ENCODE measurements at regions not wholly inside any gene's neighbourhood (a gene's known extent, or its start where the extent isn't known, plus 50 kb on each side); places are given as distances from the start of the nearest gene placed in this dataset.

DNA sequence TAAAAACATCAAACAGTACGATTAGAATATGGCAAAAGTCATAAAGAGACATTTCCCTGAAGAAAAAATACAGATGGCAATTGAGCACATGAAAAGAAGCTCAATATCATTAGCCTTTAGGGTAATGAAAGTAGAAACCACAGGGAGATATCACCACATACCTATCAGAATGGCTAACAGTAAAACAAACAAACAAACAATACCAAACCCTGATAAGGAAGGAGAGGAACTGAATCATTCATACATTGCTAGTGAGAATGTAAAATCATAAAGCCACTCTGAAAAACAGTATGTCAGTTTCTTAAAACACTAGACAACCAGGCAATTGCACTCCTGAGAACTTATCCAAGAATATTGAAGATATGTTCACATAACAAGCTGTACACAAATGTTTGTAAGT is 1342.5 kb upstream of the SLC10A2 start:
- Histone ChIP-seq H3K27me3 (replicated peaks; ENCODE audit: control insufficient read depth, insufficient read depth, low read length) (no peaks in the 10 kb centered on the region), H3K36me3 (ENCODE audit: control insufficient read depth, insufficient read depth, low read length) (no peaks in the 10 kb centered on the region), H3K4me3 (replicated peaks; ENCODE audit: low read depth, low read length) (no peak overlapping the region)
- no peak for DNase-seq (ENCODE audit: extremely low read depth, insufficient read length)
- TF ChIP-seq, protein P1, sequence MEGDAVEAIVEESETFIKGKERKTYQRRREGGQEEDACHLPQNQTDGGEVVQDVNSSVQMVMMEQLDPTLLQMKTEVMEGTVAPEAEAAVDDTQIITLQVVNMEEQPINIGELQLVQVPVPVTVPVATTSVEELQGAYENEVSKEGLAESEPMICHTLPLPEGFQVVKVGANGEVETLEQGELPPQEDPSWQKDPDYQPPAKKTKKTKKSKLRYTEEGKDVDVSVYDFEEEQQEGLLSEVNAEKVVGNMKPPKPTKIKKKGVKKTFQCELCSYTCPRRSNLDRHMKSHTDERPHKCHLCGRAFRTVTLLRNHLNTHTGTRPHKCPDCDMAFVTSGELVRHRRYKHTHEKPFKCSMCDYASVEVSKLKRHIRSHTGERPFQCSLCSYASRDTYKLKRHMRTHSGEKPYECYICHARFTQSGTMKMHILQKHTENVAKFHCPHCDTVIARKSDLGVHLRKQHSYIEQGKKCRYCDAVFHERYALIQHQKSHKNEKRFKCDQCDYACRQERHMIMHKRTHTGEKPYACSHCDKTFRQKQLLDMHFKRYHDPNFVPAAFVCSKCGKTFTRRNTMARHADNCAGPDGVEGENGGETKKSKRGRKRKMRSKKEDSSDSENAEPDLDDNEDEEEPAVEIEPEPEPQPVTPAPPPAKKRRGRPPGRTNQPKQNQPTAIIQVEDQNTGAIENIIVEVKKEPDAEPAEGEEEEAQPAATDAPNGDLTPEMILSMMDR (IDR thresholded peaks at IDR 0.05; ENCODE audit: insufficient read depth, low read length, poor library complexity, severe bottlenecking), result no peak

DNA sequence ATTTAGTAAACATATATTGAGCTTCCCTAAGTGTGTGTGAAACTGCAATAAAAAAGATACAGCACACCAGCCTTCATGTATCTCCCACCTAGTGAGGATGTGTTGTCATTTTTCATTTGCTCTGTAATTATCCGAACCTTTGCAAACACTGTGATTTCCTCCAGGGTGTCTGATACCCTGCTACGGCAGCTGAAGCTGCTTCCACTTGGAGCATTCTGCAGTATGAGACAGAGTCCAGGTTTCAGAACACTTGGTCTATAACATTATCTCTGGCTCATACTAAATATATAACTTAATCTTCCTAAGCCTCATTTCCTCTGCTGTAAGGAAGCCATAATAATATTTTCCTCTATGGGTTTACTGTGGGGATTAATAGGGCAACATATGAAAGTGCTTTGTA is 1338.1 kb upstream of the SLC10A2 start:
- TF ChIP-seq, protein P1 (IDR thresholded peaks at IDR 0.05; ENCODE audit: insufficient read depth, low read length, poor library complexity, severe bottlenecking), result no peak
- no peak for DNase-seq (ENCODE audit: extremely low read depth, insufficient read length)
- no peaks in the 10 kb centered on the region for H3K27me3 ChIP-seq (replicated peaks; ENCODE audit: control insufficient read depth, insufficient read depth, low read length)
- H3K4me3 ChIP-seq (replicated peaks; ENCODE audit: low read depth, low read length), result no peak overlapping the region
- no peaks in the 10 kb centered on the region for H3K36me3 ChIP-seq (ENCODE audit: control insufficient read depth, insufficient read depth, low read length)

DNA sequence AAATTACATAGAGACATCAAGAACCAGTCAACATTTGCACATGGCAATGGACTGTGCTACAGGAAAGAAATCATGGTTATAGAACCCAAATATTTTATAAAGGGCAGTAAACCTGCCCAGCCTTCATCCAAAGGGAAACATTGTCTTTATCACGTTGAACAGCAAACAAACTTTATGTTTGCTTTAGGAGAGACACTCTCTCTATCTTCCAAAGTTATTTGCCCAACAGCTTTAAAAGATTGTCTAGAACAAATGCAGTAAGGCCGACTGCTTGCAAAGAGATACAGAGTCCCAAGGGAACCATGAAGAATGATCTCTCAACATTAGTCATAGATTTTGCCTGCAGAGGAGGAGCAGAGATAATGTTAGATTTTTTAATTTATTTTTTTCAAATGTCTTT is 1323.5 kb upstream of the SLC10A2 start:
- TF ChIP-seq, protein P1 (IDR thresholded peaks at IDR 0.05; ENCODE audit: insufficient read depth, low read length, poor library complexity, severe bottlenecking), result no peak
- Histone ChIP-seq H3K36me3 (ENCODE audit: control insufficient read depth, insufficient read depth, low read length) (no peaks in the 10 kb centered on the region), H3K27me3 (replicated peaks; ENCODE audit: control insufficient read depth, insufficient read depth, low read length) (no peaks in the 10 kb centered on the region), H3K4me3 (replicated peaks; ENCODE audit: low read depth, low read length) (no peak overlapping the region)
- no peak for DNase-seq (ENCODE audit: extremely low read depth, insufficient read length)

DNA sequence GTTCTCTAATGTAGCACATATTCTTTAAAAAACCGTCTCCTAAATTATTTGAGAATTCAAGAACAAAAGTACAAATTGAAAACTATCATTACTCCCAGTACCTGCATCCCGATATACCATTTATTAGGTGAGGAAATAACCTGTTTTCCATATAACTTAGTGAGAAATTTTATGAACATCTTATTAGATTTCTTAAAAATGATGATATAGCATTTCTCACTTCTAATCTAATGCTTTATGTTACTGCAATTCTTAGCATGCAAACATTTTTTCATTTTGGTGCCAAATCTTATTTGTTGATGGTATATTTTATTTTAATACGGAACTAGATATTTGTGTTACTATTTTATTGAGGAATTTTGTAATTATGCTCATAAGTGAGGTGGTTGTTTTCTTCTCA is 1321.3 kb upstream of the SLC10A2 start:
- Histone ChIP-seq H3K4me3 (replicated peaks; ENCODE audit: low read depth, low read length) (no peak overlapping the region), H3K36me3 (ENCODE audit: control insufficient read depth, insufficient read depth, low read length) (no peaks in the 10 kb centered on the region), H3K27me3 (replicated peaks; ENCODE audit: control insufficient read depth, insufficient read depth, low read length) (no peaks in the 10 kb centered on the region)
- TF ChIP-seq, protein P1 (IDR thresholded peaks at IDR 0.05; ENCODE audit: insufficient read depth, low read length, poor library complexity, severe bottlenecking), result no peak
- DNase-seq (ENCODE audit: extremely low read depth, insufficient read length), result no peak

DNA sequence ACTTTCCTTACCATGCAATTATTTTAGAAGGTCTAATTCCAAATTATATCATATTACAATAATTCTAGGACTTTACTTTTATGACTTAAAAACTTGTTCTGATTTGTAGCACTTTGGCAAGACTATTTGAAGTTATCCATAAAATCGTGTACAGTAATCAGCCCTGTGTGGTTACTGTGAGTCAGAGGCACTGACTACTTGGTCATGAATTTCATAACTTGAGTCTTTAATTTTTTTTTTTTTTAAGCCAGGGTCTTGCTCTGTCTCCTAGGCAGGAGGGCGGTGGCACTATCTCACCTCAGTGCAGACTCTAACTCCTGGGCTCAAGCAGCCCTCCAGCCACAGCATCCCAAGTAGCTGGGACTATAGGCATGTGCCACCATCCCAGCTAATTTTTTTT is 1319.2 kb upstream of the SLC10A2 start:
- no peaks in the 10 kb centered on the region for H3K27me3 ChIP-seq (replicated peaks; ENCODE audit: control insufficient read depth, insufficient read depth, low read length)
- TF ChIP-seq, protein P1 (IDR thresholded peaks at IDR 0.05; ENCODE audit: insufficient read depth, low read length, poor library complexity, severe bottlenecking), result no peak
- H3K36me3 ChIP-seq (ENCODE audit: control insufficient read depth, insufficient read depth, low read length), result no peaks in the 10 kb centered on the region
- H3K4me3 ChIP-seq (replicated peaks; ENCODE audit: low read depth, low read length), result no peak overlapping the region
- no peak for DNase-seq (ENCODE audit: extremely low read depth, insufficient read length)

DNA sequence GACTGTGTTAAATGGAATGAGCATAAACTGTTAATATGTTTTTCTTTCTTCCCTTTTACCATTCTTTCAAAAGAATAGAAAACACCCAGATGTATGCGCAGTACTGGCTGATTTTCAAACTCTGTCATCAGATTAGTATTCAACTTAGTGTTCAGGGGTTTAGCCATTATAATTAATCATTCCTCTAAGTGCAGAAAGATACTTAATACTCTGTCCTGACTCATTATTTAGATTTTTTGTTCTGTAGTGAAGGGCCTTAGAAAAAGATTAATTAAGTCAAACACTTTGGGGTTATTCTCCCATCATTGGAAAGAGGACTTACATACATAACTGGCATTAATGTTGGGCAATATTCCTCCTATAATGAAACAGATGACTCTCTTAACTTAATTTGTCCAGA is 1316.7 kb upstream of the SLC10A2 start:
- TF ChIP-seq, protein P1 (IDR thresholded peaks at IDR 0.05; ENCODE audit: insufficient read depth, low read length, poor library complexity, severe bottlenecking), result no peak
- Histone ChIP-seq H3K27me3 (replicated peaks; ENCODE audit: control insufficient read depth, insufficient read depth, low read length) (no peaks in the 10 kb centered on the region), H3K4me3 (replicated peaks; ENCODE audit: low read depth, low read length) (no peak overlapping the region), H3K36me3 (ENCODE audit: control insufficient read depth, insufficient read depth, low read length) (no peaks in the 10 kb centered on the region)
- DNase-seq (ENCODE audit: extremely low read depth, insufficient read length), result no peak
